ENCODE measurements at regions not wholly inside any gene's neighbourhood (a gene's known extent, or its start where the extent isn't known, plus 50 kb on each side); places are given as distances from the start of the nearest gene placed in this dataset.

- TF ChIP-seq, protein P1, sequence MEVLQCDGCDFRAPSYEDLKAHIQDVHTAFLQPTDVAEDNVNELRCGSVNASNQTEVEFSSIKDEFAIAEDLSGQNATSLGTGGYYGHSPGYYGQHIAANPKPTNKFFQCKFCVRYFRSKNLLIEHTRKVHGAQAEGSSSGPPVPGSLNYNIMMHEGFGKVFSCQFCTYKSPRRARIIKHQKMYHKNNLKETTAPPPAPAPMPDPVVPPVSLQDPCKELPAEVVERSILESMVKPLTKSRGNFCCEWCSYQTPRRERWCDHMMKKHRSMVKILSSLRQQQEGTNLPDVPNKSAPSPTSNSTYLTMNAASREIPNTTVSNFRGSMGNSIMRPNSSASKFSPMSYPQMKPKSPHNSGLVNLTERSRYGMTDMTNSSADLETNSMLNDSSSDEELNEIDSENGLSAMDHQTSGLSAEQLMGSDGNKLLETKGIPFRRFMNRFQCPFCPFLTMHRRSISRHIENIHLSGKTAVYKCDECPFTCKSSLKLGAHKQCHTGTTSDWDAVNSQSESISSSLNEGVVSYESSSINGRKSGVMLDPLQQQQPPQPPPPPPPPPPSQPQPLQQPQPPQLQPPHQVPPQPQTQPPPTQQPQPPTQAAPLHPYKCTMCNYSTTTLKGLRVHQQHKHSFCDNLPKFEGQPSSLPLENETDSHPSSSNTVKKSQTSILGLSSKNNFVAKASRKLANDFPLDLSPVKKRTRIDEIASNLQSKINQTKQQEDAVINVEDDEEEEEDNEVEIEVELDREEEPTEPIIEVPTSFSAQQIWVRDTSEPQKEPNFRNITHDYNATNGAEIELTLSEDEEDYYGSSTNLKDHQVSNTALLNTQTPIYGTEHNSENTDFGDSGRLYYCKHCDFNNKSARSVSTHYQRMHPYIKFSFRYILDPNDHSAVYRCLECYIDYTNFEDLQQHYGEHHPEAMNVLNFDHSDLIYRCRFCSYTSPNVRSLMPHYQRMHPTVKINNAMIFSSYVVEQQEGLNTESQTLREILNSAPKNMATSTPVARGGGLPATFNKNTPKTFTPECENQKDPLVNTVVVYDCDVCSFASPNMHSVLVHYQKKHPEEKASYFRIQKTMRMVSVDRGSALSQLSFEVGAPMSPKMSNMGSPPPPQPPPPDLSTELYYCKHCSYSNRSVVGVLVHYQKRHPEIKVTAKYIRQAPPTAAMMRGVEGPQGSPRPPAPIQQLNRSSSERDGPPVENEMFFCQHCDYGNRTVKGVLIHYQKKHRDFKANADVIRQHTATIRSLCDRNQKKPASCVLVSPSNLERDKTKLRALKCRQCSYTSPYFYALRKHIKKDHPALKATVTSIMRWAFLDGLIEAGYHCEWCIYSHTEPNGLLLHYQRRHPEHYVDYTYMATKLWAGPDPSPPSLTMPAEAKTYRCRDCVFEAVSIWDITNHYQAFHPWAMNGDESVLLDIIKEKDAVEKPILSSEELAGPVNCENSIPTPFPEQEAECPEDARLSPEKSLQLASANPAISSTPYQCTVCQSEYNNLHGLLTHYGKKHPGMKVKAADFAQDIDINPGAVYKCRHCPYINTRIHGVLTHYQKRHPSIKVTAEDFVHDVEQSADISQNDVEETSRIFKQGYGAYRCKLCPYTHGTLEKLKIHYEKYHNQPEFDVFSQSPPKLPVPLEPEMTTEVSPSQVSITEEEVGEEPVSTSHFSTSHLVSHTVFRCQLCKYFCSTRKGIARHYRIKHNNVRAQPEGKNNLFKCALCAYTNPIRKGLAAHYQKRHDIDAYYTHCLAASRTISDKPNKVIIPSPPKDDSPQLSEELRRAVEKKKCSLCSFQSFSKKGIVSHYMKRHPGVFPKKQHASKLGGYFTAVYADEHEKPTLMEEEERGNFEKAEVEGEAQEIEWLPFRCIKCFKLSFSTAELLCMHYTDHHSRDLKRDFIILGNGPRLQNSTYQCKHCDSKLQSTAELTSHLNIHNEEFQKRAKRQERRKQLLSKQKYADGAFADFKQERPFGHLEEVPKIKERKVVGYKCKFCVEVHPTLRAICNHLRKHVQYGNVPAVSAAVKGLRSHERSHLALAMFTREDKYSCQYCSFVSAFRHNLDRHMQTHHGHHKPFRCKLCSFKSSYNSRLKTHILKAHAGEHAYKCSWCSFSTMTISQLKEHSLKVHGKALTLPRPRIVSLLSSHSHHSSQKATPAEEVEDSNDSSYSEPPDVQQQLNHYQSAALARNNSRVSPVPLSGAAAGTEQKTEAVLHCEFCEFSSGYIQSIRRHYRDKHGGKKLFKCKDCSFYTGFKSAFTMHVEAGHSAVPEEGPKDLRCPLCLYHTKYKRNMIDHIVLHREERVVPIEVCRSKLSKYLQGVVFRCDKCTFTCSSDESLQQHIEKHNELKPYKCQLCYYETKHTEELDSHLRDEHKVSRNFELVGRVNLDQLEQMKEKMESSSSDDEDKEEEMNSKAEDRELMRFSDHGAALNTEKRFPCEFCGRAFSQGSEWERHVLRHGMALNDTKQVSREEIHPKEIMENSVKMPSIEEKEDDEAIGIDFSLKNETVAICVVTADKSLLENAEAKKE (CRISPR knock-in tag; IDR thresholded peaks at IDR 0.05), result no peak
Observed at GRCh38 chr13:105806628-105806920, 728.9 kb downstream of the EFNB2 start (continued).

DNA sequence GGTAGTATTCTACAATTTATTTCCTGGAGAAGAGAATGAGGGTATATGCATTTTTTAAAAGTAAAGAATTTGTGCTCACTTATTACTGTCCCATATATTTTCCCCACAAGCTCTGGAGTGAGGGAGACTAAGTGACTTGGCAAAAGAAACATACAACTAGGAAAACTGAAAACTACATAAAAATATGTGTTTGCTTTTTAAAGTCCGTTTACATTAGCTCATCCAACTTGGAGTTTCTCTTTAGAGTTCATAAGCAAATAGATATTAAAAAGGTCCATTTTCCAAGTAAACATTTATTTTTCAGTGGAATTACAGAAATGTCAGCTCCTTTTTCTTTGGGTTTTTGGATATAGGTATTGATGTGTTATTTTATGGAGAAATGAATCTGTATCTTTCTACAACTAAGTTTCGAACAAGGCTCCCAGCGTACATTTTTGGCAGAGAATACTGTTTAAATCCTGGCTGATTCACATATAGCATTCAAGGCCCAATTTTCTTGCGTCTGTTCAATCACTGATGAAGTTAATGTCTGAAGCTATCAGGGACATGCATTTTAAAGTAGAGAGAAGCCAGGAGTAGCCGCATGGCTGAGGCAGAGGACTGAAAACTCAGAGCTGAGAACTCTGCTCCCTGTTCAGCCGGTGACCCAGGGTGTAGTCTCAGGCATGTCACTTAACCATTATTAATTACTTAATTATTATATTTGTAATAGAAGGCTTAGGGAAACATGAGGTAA lies 729.4 kb downstream of the EFNB2 start:
- H3K36me3 ChIP-seq (ENCODE audit: insufficient read depth), result no peaks in the 10 kb centered on the region

More for the DNA sequence above, 729.4 kb downstream of the EFNB2 start:
- H3K9me3 Mint-ChIP-seq, result peaks cover 3% of the 10 kb centered on the region; the same call in 1 of the 3 replicates
- no peaks in the 10 kb centered on the region for H3K27me3 ChIP-seq (ENCODE audit: insufficient read depth)
- no peak overlapping the region for H3K4me3 ChIP-seq
- H3K36me3 Mint-ChIP-seq (ENCODE audit: low read depth), result no peaks in the 10 kb centered on the region
- no peaks in the 10 kb centered on the region for H3K4me1 ChIP-seq (ENCODE audit: insufficient read depth)
- H3K4me1 Mint-ChIP-seq, result no peaks in the 10 kb centered on the region
- H3K4me3 Mint-ChIP-seq, result no peak overlapping the region
- H3K79me2 ChIP-seq (replicated peaks; ENCODE audit: insufficient read depth), result no peaks in the 10 kb centered on the region
- ATAC-seq (no peak), DNase-seq (ENCODE audit: low spot score) (no peak)
- H3K9me2 ChIP-seq (ENCODE audit: insufficient read depth), result peaks cover 6% of the 10 kb centered on the region; the same call in 1 of the 2 replicates
- no peak for TF ChIP-seq REST (IDR thresholded peaks at IDR 0.05; ENCODE audit: unreplicated experiment)
- no peak for TF ChIP-seq ZNF331 (CRISPR knock-in tag; IDR thresholded peaks at IDR 0.05; ENCODE audit: low read depth)
- TF ChIP-seq EZH2phosphoT487 (IDR thresholded peaks at IDR 0.05; ENCODE audit: unreplicated experiment), result no peak
- no peak for TF ChIP-seq POLR2AphosphoS5 (IDR thresholded peaks at IDR 0.05; ENCODE audit: low read depth)
- no peak overlapping the region for H2AFZ ChIP-seq
- no peaks in the 10 kb centered on the region for H3K27me3 Mint-ChIP-seq (ENCODE audit: insufficient read depth, low read depth, poor library complexity)
- no peak overlapping the region for H3K27ac ChIP-seq (ENCODE audit: low read depth)
- H3K4me2 ChIP-seq, result no peak overlapping the region
- no peaks in the 10 kb centered on the region for H3F3A ChIP-seq (replicated peaks; ENCODE audit: low read depth)
- H4K20me1 ChIP-seq (replicated peaks; ENCODE audit: insufficient read depth), result no peaks in the 10 kb centered on the region
- H3K27ac Mint-ChIP-seq, result no peak overlapping the region

Measured in GM23338 (cell line).